ENCODE measurements at regions not wholly inside any gene's neighbourhood (a gene's known extent, or its start where the extent isn't known, plus 50 kb on each side); places are given as distances from the start of the nearest gene placed in this dataset.

GRCh38 chr9:85079349-85079748, 409.8 kb downstream of the NTRK2 start:
- TF ChIP-seq CTCF (IDR thresholded peaks at IDR 0.05; ENCODE audit: insufficient read depth, low read length, poor library complexity, severe bottlenecking) (no peak), EZH2phosphoT487 (conservative IDR thresholded peaks at IDR 0.05; ENCODE audit: low read length) (no peak)
